Left ventricle myocardium inferior (tissue), 1 donor: ENCODE measurements at regions not wholly inside any gene's neighbourhood (a gene's known extent, or its start where the extent isn't known, plus 50 kb on each side); places are given as distances from the start of the nearest gene placed in this dataset.

ENCODE experiments used
- DNase-seq: peaks from one replicate; pipeline ENCODE4 v3.0.0-alpha.2; 2020
- H3K27ac ChIP-seq: fragments of 200-600 bp; replicated peaks from 2 replicates; pipeline ENCODE4 v1.8.0; 2021
- H3K27me3 ChIP-seq: fragments of 200-600 bp; 2 replicates; pipeline ENCODE4 v1.8.0; 2021; ENCODE audit warnings: low read depth
- H3K36me3 ChIP-seq: fragments of 200-600 bp; 2 replicates; pipeline ENCODE4 v1.8.0; 2021
- H3K4me1 ChIP-seq: fragments of 200-600 bp; 2 replicates; pipeline ENCODE4 v1.8.0; 2021
- H3K4me3 ChIP-seq: fragments of 200-600 bp; 2 replicates; pipeline ENCODE4 v1.8.0; 2021; ENCODE audit warnings: mild to moderate bottlenecking, moderate library complexity
- H3K9me3 ChIP-seq: fragments of 200-600 bp; replicated peaks from 2 replicates; pipeline ENCODE4 v1.8.0; 2021
- intact Hi-C: fragments of 100-400 bp; cut with micrococcal nuclease; formaldehyde crosslinking; loops from one replicate; pipeline ENCODE4 v1.11.0; 2022
- TF ChIP-seq, protein P1 (sequence below): fragments of 200-600 bp; IDR thresholded peaks from 2 replicates; pipeline ENCODE4 v1.8.0; 2021; ENCODE audit warnings: antibody characterized with exemption, mild to moderate bottlenecking, borderline replicate concordance
- donor health status: DM: no; HTN: yes; CAD: no; lungs with severe emphysema.

DNA sequence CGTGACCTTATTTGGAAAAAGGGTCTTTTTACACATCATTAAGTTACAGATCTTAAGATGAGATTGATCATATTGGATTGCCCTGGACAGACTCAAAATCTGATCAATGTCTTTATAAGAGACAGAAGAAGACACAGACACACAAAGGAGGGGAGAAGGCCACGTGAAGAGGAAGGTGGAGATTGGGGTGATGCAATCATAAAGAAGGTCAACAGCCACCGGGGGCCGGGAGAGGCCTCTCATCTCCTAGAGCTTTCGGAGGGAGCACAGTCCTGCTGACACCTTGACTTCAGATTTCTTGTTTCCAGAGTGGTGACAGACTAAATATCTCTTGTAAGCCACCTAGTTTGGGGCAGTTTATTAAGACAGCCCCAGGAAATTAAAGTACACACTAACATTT lies 204.6 kb upstream of the CSF3R start:
- Histone ChIP-seq H3K4me3 (no peak overlapping the region), H3K27me3 (peaks cover 69% of the 10 kb centered on the region), H3K36me3 (no peaks in the 10 kb centered on the region), H3K9me3 (no peaks in the 10 kb centered on the region), H3K27ac (no peak overlapping the region), H3K4me1 (no peaks in the 10 kb centered on the region)
- TF ChIP-seq, protein P1, sequence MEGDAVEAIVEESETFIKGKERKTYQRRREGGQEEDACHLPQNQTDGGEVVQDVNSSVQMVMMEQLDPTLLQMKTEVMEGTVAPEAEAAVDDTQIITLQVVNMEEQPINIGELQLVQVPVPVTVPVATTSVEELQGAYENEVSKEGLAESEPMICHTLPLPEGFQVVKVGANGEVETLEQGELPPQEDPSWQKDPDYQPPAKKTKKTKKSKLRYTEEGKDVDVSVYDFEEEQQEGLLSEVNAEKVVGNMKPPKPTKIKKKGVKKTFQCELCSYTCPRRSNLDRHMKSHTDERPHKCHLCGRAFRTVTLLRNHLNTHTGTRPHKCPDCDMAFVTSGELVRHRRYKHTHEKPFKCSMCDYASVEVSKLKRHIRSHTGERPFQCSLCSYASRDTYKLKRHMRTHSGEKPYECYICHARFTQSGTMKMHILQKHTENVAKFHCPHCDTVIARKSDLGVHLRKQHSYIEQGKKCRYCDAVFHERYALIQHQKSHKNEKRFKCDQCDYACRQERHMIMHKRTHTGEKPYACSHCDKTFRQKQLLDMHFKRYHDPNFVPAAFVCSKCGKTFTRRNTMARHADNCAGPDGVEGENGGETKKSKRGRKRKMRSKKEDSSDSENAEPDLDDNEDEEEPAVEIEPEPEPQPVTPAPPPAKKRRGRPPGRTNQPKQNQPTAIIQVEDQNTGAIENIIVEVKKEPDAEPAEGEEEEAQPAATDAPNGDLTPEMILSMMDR = no peak
- no peak for DNase-seq
- intact Hi-C loops = no loop called here

DNA sequence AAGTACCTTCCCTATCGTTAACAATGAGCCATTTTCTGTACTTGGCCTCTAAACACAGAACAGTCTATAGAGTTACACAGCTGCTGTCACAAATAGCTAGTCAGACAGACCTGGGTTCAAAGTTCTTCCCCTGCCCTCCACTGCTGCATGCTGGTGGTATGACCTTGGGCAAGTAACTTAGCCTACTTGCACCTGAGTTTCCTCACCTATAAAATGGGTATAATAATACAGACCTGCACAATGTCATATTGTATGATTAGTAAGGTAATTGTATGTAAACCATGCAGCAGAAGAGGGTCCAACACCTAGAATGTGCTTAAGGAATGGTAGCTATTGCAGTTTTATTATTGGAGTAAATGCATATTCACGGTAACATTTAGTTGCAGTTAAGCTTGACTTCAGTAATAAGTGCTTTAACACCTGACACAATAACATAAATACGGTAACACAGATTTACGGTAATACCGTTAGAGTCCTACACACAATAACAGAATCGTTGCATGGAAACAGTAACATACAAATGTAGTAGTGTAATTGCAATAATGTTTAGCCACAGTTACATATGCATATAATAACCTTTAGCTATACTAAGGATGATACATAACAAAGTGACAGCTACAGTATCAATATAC lies 193.3 kb upstream of the CSF3R start:
- Histone ChIP-seq H3K4me1 (no peaks in the 10 kb centered on the region), H3K9me3 (peaks cover 5% of the 10 kb centered on the region), H3K27me3 (peaks cover 94% of the 10 kb centered on the region), H3K4me3 (no peak overlapping the region), H3K36me3 (no peaks in the 10 kb centered on the region), H3K27ac (no peak overlapping the region)
- no peak for DNase-seq
- intact Hi-C loops = no loop called here
- TF ChIP-seq, protein P1 = no peak

DNA sequence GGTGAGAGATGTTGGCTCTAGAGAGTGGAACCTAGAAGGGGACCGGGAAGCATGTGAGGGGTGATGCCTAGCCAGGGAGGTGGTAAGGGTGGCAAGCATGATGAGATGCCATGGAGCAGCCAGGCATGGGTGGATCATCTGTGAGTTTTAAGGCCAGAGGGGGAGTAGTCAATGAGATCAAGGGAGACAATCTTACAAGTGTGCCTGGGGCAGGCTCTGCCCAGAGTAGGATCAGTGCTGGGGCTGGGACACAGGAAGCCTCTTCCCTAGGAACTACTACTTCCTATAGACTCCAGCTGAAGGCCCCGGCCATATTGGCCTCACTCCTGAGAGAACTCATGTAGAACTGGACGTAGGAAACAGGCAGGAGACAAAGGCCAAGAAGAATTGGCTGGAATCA lies 192.4 kb upstream of the CSF3R start:
- TF ChIP-seq, protein P1 = no peak
- H3K9me3 ChIP-seq = peaks cover 5% of the 10 kb centered on the region
- peaks cover 94% of the 10 kb centered on the region for H3K27me3 ChIP-seq
- H3K36me3 ChIP-seq = no peaks in the 10 kb centered on the region
- no peak overlapping the region for H3K4me3 ChIP-seq
- no peak for DNase-seq
- intact Hi-C loops = no loop called here
- H3K27ac ChIP-seq = no peak overlapping the region
- H3K4me1 ChIP-seq = no peaks in the 10 kb centered on the region

DNA sequence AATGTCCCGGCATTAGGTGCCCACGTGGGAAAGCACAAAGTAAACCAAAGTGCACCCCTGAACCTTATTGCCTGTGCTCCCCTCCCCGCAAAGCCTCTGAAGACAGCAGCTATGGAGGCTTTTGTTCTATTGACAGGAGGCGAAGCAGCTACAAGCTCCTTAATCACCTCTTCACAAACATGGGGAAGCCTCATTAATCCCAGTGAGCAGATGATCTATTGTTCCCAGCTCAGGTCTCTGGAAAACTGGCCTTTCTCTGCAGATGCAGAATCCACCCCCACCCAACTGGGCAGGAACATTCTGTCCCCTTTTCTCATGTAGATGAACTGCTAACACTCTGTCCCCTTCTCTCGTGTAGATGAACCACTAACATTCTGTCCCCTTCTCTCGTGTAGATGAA lies 190.5 kb upstream of the CSF3R start:
- TF ChIP-seq, protein P1 = no peak
- Histone ChIP-seq H3K27me3 (peaks cover 96% of the 10 kb centered on the region), H3K27ac (no peak overlapping the region), H3K4me3 (no peak overlapping the region), H3K4me1 (no peaks in the 10 kb centered on the region), H3K9me3 (peaks cover 5% of the 10 kb centered on the region), H3K36me3 (no peaks in the 10 kb centered on the region)
- intact Hi-C loops = no loop called here
- no peak for DNase-seq

DNA sequence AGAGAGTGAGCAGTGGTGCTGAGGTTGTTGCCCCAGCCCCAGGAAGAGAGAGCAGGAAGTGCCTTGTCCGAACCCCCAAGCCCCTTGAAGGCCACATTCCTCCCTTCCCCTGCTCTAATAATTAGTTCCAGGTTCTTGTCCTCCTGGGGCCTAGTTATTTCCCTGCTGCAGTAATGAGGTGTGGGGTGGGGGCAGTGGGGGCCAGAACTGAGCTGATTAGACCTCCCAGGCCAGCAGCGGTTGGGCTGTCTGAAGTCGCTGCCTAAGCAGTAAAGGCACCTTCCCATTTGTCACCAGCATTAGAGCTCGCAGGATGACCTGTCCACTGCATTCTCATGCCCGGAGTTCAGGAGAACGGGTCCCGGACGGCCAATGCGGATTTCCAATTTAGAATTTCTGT lies 186.5 kb upstream of the CSF3R start:
- no peak overlapping the region for H3K27ac ChIP-seq
- TF ChIP-seq, protein P1 = no peak
- DNase-seq = no peak
- no peak overlapping the region for H3K4me3 ChIP-seq
- H3K27me3 ChIP-seq = peaks cover 92% of the 10 kb centered on the region
- no peaks in the 10 kb centered on the region for H3K9me3 ChIP-seq
- no peaks in the 10 kb centered on the region for H3K36me3 ChIP-seq
- intact Hi-C loops = no loop called here
- no peaks in the 10 kb centered on the region for H3K4me1 ChIP-seq

DNA sequence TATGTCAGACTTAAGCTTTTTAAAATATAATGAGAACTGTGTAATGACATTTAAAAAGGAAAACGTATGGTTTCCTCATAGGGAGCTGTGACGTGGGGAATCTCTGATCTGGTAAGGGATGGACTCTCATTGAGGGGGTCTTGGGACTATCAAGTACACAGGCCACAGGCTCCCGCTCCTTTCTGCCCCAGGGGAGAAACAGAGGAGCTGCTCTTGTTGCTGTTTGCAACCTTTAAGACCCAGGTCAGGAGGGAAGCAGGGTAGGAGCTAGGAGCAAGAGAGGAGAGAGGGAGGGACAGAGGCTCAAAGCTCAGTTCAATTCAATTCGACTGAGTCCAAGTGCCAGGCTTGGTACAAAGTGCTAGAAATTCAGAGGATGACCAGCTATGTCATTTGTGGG lies 185.1 kb upstream of the CSF3R start:
- Histone ChIP-seq H3K36me3 (no peaks in the 10 kb centered on the region), H3K4me3 (no peak overlapping the region), H3K4me1 (no peaks in the 10 kb centered on the region), H3K27ac (no peak overlapping the region), H3K9me3 (no peaks in the 10 kb centered on the region), H3K27me3 (peaks cover 82% of the 10 kb centered on the region)
- DNase-seq = no peak
- TF ChIP-seq, protein P1 = no peak
- intact Hi-C loops = no loop called here
